ENCODE measurements at regions not wholly inside any gene's neighbourhood (a gene's known extent, or its start where the extent isn't known, plus 50 kb on each side); places are given as distances from the start of the nearest gene placed in this dataset.

DNA sequence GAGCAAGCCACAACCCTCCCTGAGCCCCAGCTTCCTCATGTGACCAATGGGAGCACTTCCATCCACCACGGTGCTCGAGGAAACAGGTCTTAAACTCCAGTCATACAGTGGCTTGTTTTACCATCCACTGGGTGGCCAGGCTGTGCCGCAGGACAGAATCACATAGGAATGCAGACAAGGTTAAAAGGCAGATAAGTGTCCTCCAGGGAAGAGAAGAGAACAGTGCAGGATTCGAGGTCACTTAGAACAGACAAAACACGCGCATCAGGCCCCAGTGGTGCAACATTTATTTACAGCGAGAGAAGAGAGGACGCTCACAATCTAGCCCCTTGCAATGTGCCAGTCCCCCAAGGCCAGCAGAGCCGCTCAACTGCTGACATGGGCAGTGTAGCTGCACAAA lies 92.8 kb downstream of the TMEM130 start:
- H3K4me3 ChIP-seq (ENCODE audit: low read depth, low read length) = no peak overlapping the region
- TF ChIP-seq, protein P1, sequence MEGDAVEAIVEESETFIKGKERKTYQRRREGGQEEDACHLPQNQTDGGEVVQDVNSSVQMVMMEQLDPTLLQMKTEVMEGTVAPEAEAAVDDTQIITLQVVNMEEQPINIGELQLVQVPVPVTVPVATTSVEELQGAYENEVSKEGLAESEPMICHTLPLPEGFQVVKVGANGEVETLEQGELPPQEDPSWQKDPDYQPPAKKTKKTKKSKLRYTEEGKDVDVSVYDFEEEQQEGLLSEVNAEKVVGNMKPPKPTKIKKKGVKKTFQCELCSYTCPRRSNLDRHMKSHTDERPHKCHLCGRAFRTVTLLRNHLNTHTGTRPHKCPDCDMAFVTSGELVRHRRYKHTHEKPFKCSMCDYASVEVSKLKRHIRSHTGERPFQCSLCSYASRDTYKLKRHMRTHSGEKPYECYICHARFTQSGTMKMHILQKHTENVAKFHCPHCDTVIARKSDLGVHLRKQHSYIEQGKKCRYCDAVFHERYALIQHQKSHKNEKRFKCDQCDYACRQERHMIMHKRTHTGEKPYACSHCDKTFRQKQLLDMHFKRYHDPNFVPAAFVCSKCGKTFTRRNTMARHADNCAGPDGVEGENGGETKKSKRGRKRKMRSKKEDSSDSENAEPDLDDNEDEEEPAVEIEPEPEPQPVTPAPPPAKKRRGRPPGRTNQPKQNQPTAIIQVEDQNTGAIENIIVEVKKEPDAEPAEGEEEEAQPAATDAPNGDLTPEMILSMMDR (IDR thresholded peaks at IDR 0.05; ENCODE audit: low read depth, low read length) = no peak
- TF ChIP-seq, protein P2, sequence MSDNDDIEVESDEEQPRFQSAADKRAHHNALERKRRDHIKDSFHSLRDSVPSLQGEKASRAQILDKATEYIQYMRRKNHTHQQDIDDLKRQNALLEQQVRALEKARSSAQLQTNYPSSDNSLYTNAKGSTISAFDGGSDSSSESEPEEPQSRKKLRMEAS (IDR thresholded peaks at IDR 0.05; ENCODE audit: low read depth, low read length) = no peak
- no peak for TF ChIP-seq MYC (IDR thresholded peaks at IDR 0.05; ENCODE audit: low read depth, low read length)
- TF ChIP-seq POLR2A (IDR thresholded peaks at IDR 0.05; ENCODE audit: extremely low read depth, insufficient read length) = no peak
- no peak for DNase-seq (ENCODE audit: low read depth)

DNA sequence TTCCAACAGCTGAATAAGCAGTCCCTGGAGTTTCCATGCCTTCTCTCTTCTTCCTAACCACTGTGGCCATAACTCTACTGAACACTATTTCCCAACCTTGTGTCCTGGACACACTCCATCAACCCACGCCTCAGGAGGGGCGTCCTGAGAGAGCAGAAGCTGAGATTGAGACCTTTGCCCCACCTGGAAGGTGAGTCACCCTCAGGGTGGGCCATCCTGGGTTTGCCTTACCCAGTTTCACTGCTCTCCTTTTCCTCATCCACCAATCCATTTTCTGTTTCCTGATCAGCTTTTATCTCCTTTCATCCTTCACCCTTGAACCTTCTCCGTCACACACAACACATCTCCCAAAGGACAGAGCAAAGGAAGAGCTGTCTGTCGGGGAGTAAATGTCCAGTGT lies 91.4 kb downstream of the TMEM130 start:
- no peak for DNase-seq (ENCODE audit: low read depth)
- TF ChIP-seq MYC (IDR thresholded peaks at IDR 0.05; ENCODE audit: low read depth, low read length) (no peak), POLR2A (IDR thresholded peaks at IDR 0.05; ENCODE audit: extremely low read depth, insufficient read length) (no peak)
- TF ChIP-seq, protein P1 (IDR thresholded peaks at IDR 0.05; ENCODE audit: low read depth, low read length) = no peak
- TF ChIP-seq, protein P2 (IDR thresholded peaks at IDR 0.05; ENCODE audit: low read depth, low read length) = no peak
- no peak overlapping the region for H3K4me3 ChIP-seq (ENCODE audit: low read depth, low read length)

DNA sequence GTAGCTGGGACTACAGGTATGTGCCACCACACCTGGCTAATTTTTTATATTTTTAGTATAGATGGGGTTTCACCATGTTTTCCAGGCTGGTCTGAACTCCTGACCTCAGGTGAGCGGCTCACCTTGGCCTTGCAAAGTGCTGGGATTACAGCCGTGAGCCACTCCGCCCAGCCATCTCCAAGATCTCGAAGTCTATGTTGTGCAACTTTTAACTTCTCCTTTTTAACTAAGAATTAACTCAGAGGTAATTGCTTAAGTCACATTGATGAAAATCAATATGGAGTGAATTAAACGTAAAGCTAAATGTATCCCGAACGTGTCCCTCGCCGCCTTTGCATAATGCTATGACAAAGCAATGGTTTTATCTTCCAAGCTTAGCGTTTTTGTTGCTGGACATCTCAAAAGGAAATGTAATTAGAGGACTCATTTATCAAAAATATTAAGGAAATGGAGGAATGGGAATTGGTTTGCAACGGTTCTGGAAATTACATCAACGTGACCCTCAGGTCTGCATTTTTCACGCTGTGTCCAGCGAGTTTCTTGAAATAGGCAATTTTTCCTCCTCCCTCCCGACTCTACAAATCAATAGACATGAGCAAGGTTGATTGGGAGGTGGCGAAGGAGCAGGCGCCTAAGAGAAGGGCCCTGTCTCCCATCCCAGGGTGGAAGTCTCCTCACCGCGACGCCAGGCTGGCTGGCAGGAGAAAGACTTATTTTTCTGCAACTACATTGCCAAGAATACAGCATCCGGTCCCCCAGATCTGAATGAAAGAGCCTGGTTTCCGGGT lies 89.8 kb downstream of the TMEM130 start:
- no peak overlapping the region for H3K4me3 ChIP-seq (ENCODE audit: low read depth, low read length)
- DNase-seq (ENCODE audit: low read depth) = peak; percentile 54
- TF ChIP-seq, protein P2 (IDR thresholded peaks at IDR 0.05; ENCODE audit: low read depth, low read length) = no peak
- TF ChIP-seq POLR2A (IDR thresholded peaks at IDR 0.05; ENCODE audit: extremely low read depth, insufficient read length) = no peak
- TF ChIP-seq, protein P1 (IDR thresholded peaks at IDR 0.05; ENCODE audit: low read depth, low read length) = no peak
- TF ChIP-seq MYC (IDR thresholded peaks at IDR 0.05; ENCODE audit: low read depth, low read length) = no peak

DNA sequence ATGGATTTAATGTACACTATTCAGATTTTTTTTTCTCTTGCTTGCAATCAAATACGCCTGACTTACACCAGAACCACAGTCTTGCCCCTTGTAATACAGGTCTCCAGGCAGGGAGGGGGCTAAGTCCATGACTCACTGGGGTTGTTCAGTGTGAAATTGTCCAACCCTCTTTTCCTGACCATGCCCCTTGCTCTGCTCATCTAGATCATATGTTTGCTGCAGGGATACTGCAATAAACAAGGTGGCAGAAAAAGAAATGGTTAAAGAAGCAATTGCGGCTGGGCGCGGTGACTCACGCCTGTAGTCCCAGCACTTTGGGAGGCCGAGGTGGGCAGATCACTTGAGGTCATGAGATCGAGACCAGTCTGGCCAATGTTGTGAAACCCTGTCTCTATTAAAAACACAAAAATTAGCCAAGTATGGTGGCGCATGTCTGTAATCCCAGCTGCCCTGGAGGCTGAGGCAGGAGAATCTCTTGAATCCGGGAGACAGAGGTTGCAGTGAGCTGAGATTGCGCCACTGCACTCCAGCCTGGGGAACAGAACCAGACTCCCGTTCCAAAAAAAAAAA lies 85.5 kb downstream of the TMEM130 start:
- peak; percentile 60 for DNase-seq (ENCODE audit: low read depth)
- TF ChIP-seq MYC (IDR thresholded peaks at IDR 0.05; ENCODE audit: low read depth, low read length) (no peak), POLR2A (IDR thresholded peaks at IDR 0.05; ENCODE audit: extremely low read depth, insufficient read length) (no peak)
- TF ChIP-seq, protein P2 (IDR thresholded peaks at IDR 0.05; ENCODE audit: low read depth, low read length) = no peak
- TF ChIP-seq, protein P1 (IDR thresholded peaks at IDR 0.05; ENCODE audit: low read depth, low read length) = no peak
- H3K4me3 ChIP-seq (ENCODE audit: low read depth, low read length) = no peak overlapping the region

DNA sequence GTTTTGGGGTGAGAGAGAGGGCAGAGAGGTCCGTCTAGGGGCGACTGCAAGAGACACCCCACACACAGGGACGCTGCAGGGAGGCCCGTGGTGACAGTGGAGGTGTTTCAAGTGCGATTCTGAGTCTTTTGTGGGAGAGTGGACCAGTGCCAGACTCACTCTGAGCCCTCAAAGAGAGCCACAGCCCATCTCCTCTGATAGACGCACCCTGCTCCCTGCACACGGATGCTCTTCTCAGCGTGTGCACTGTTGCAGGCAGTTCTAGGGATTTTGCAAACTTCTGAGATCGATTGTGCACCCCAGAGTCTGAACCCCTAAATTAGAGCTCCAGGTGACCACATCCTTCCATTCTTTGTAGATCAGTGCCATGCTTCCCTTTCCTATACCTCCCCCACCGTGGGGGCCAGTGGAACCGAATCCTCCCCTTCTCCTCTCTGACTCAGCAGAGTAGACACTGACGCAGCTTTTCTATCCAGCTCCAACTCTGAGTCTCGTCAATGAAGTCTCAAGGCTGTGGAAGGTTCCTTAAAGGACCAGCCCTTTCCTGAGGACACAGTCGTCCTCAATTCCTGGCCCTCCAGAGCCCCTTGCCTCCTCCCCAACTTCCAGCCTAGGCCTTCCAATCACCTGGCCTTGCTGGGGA lies 83.8 kb downstream of the TMEM130 start:
- no peak overlapping the region for H3K4me3 ChIP-seq (ENCODE audit: low read depth, low read length)
- TF ChIP-seq MYC (IDR thresholded peaks at IDR 0.05; ENCODE audit: low read depth, low read length) (no peak), POLR2A (IDR thresholded peaks at IDR 0.05; ENCODE audit: extremely low read depth, insufficient read length) (no peak)
- TF ChIP-seq, protein P1 (IDR thresholded peaks at IDR 0.05; ENCODE audit: low read depth, low read length) = no peak
- TF ChIP-seq, protein P2 (IDR thresholded peaks at IDR 0.05; ENCODE audit: low read depth, low read length) = no peak
- DNase-seq (ENCODE audit: low read depth) = peak; percentile 57

Measured in NB4 (cell line).